Neural progenitor cell (in vitro differentiated cells): ENCODE measurements at regions not wholly inside any gene's neighbourhood (a gene's known extent, or its start where the extent isn't known, plus 50 kb on each side); places are given as distances from the start of the nearest gene placed in this dataset.
A peak's percentile ranks its signal among the peaks of the same experiment; 100 is the strongest.

Experiments
- DNase-seq: peaks from one replicate; pipeline ENCODE4 v3.0.0-alpha.2; 2016; ENCODE audit warnings: low spot score
- H2AFZ ChIP-seq: fragments of 200-600 bp; sonication (generic); replicated peaks from 2 replicates; pipeline ENCODE4 v1.6.1; 2016; ENCODE audit warnings: antibody characterized with exemption
- H3F3A ChIP-seq: fragments of 200-600 bp; sonication (generic); 2 replicates; pipeline ENCODE4 v1.6.1; 2016; ENCODE audit warnings: antibody characterized with exemption, low read depth
- H3K27ac ChIP-seq: fragments of 200-600 bp; sonication (generic); 2 replicates; pipeline ENCODE4 v1.5.1; 2016; ENCODE audit warnings: mild to moderate bottlenecking
- H3K27me3 ChIP-seq: fragments of 200-600 bp; sonication (generic); 2 replicates; pipeline ENCODE4 v1.6.1; 2016; ENCODE audit warnings: mild to moderate bottlenecking, moderate library complexity
- H3K36me3 ChIP-seq: fragments of 200-600 bp; sonication (generic); 2 replicates; pipeline ENCODE4 v1.5.1; 2016
- H3K4me1 ChIP-seq: fragments of 200-600 bp; sonication (generic); 2 replicates; pipeline ENCODE4 v1.6.1; 2016; ENCODE audit warnings: mixed run types
- H3K4me2 ChIP-seq: fragments of 200-600 bp; sonication (generic); 2 replicates; pipeline ENCODE4 v1.6.1; 2016
- H3K4me3 ChIP-seq: fragments of 200-600 bp; sonication (generic); 2 replicates; pipeline ENCODE4 v1.5.1; 2016
- H3K79me2 ChIP-seq: fragments of 200-600 bp; sonication (generic); 2 replicates; pipeline ENCODE4 v1.6.1; 2016; ENCODE audit warnings: low read depth
- H3K9ac ChIP-seq: fragments of 200-600 bp; sonication (generic); 2 replicates; pipeline ENCODE4 v1.6.1; 2016
- H3K9me3 ChIP-seq: fragments of 200-600 bp; sonication (generic); 2 replicates; pipeline ENCODE4 v1.5.1; 2016; ENCODE audit warnings: low read depth
- H4K20me1 ChIP-seq: fragments of 200-600 bp; sonication (generic); 2 replicates; pipeline ENCODE4 v1.6.1; 2016; ENCODE audit warnings: low read depth
- H3K27ac Mint-ChIP-seq: 3 replicates; pipeline ENCODE4 v1.8.0; 2021; ENCODE audit warnings: mixed read lengths
- H3K27me3 Mint-ChIP-seq: 2 replicates; pipeline ENCODE4 v1.8.0; 2022; ENCODE audit warnings: low read depth, mild to moderate bottlenecking, inconsistent platforms, moderate library complexity, mixed read lengths; ENCODE audit not compliant: insufficient read depth
- H3K36me3 Mint-ChIP-seq: 3 replicates; pipeline ENCODE4 v1.8.0; 2021; ENCODE audit warnings: mixed read lengths
- H3K4me1 Mint-ChIP-seq: 3 replicates; pipeline ENCODE4 v1.8.0; 2021; ENCODE audit warnings: mixed read lengths
- H3K4me3 Mint-ChIP-seq: 3 replicates; pipeline ENCODE4 v1.8.0; 2021; ENCODE audit warnings: mild to moderate bottlenecking, moderate library complexity, mixed read lengths
- H3K9me3 Mint-ChIP-seq: 3 replicates; pipeline ENCODE4 v1.8.0; 2020; ENCODE audit warnings: mixed read lengths
- CTCF ChIP-seq: fragments of 200-600 bp; sonication (generic); IDR thresholded peaks from 2 replicates; pipeline ENCODE4 v1.5.1; 2017; ENCODE audit warnings: antibody characterized with exemption, mild to moderate bottlenecking
- EZH2 ChIP-seq: fragments of 200-600 bp; sonication (generic); IDR thresholded peaks from 2 replicates; pipeline ENCODE4 v1.6.1; 2017; ENCODE audit warnings: antibody characterized with exemption, mild to moderate bottlenecking, moderate library complexity
- EZH2phosphoT487 ChIP-seq: fragments of 200-600 bp; sonication (generic); IDR thresholded peaks from 2 replicates; pipeline ENCODE4 v1.6.1; 2017; ENCODE audit warnings: antibody characterized with exemption

- Histone ChIP-seq H3K9ac (no peak overlapping the region), H3K4me3 (no peak overlapping the region), H3K36me3 (no peaks in the 10 kb centered on the region), H4K20me1 (no peaks in the 10 kb centered on the region), H3K9me3 (no peaks in the 10 kb centered on the region), H3K27me3 (no peaks in the 10 kb centered on the region), H3K27ac (no peak overlapping the region), H2AFZ (no peak overlapping the region), H3K4me1 (peaks cover 15% of the 10 kb centered on the region), H3K79me2 (no peaks in the 10 kb centered on the region), H3F3A (no peaks in the 10 kb centered on the region), H3K4me2 (no peak overlapping the region)
- Mint-ChIP-seq H3K27me3 (no peaks in the 10 kb centered on the region), H3K36me3 (no peaks in the 10 kb centered on the region), H3K9me3 (no peaks in the 10 kb centered on the region), H3K4me3 (no peak overlapping the region), H3K4me1 (peaks cover 31% of the 10 kb centered on the region), H3K27ac (no peak overlapping the region)
- TF ChIP-seq CTCF = no peak
- TF ChIP-seq EZH2phosphoT487 = no peak
- TF ChIP-seq EZH2 = no peak
- DNase-seq = no peak
Observed at GRCh38 chr16:9409560-9410493, 318.4 kb downstream of the HAPSTR1 start.

GRCh38 chr16:9411426-9411825, 320.0 kb downstream of the HAPSTR1 start:
- Histone ChIP-seq H4K20me1 (no peaks in the 10 kb centered on the region), H3K9me3 (no peaks in the 10 kb centered on the region), H3K27me3 (no peaks in the 10 kb centered on the region), H2AFZ (no peak overlapping the region), H3K79me2 (no peaks in the 10 kb centered on the region), H3F3A (no peaks in the 10 kb centered on the region), H3K36me3 (no peaks in the 10 kb centered on the region), H3K4me3 (no peak overlapping the region), H3K4me1 (peaks cover 9% of the 10 kb centered on the region), H3K27ac (no peak overlapping the region), H3K9ac (no peak overlapping the region), H3K4me2 (no peak overlapping the region)
- H3K9me3 Mint-ChIP-seq = no peaks in the 10 kb centered on the region
- no peak for DNase-seq
- H3K27ac Mint-ChIP-seq = no peak overlapping the region
- TF ChIP-seq CTCF (no peak), EZH2 (no peak), EZH2phosphoT487 (no peak)
- H3K27me3 Mint-ChIP-seq = no peaks in the 10 kb centered on the region
- peaks cover 23% of the 10 kb centered on the region for H3K4me1 Mint-ChIP-seq
- no peak overlapping the region for H3K4me3 Mint-ChIP-seq
- H3K36me3 Mint-ChIP-seq = no peaks in the 10 kb centered on the region

GRCh38 chr16:9412031-9412914, 320.8 kb downstream of the HAPSTR1 start:
- no peaks in the 10 kb centered on the region for H3K27me3 ChIP-seq
- H3K4me2 ChIP-seq = no peak overlapping the region
- H3K27ac ChIP-seq = no peak overlapping the region
- peaks cover 6% of the 10 kb centered on the region for H3K4me1 ChIP-seq
- H4K20me1 ChIP-seq = no peaks in the 10 kb centered on the region
- Mint-ChIP-seq H3K27ac (no peak overlapping the region), H3K27me3 (no peaks in the 10 kb centered on the region), H3K4me3 (no peak overlapping the region), H3K4me1 (peaks cover 19% of the 10 kb centered on the region), H3K9me3 (no peaks in the 10 kb centered on the region), H3K36me3 (no peaks in the 10 kb centered on the region)
- H3K9me3 ChIP-seq = no peaks in the 10 kb centered on the region
- H3K36me3 ChIP-seq = no peaks in the 10 kb centered on the region
- no peak overlapping the region for H3K4me3 ChIP-seq
- no peaks in the 10 kb centered on the region for H3F3A ChIP-seq
- no peak for DNase-seq
- TF ChIP-seq CTCF (no peak), EZH2 (no peak), EZH2phosphoT487 (no peak)
- H2AFZ ChIP-seq = peak overlapping the region; percentile 3
- no peaks in the 10 kb centered on the region for H3K79me2 ChIP-seq
- no peak overlapping the region for H3K9ac ChIP-seq
